RKO (cell line): ENCODE measurements at regions not wholly inside any gene's neighbourhood (a gene's known extent, or its start where the extent isn't known, plus 50 kb on each side); places are given as distances from the start of the nearest gene placed in this dataset.
"Not testable (repeated sequence)": the region's sequence is repeated elsewhere in the genome, so short reads cannot be mapped to it uniquely, and the experiment has no call there.

Experiments
- DNase-seq: peaks from one replicate; pipeline ENCODE4 v3.0.0-alpha.2; 2016; ENCODE audit warnings: low spot score

DNA sequence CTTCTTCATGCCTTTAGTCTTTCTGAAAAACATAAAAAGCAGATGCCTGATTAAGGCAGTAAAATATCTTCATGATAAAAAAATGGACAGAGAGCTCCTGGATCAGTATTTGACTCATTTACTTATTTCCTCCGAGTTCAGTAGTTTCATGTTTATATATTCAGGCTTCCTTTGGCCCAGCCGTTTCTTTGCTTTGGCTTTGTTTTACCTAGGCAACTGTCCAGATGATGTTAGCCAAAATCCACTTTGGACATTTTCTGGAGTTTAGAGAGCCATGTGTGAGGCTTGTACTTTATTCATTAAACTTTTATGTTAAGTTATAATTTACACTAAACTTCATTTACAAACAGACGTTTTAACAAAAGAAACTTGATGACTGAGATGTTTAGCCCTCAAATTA is 307.1 kb upstream of the RSPO3 start:
- DNase-seq = no peak

DNA sequence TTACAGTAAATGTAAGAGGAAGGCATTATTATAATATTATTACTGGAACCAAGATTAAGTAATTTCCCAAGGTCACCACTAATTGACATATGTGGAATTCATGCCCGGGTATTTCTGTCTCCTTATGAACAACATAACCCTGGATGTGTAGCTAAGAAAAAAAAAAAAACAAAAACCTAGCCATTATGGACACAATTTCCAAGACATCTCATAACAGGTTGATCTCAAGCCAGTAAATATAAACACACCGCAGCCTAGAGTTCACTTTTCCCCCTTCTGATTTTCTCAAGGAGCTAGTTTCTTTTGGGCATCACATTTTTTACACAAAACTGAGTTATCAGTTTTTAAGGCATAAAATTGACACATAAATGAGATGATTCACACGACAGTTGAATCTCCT is 306.5 kb upstream of the RSPO3 start:
- no peak for DNase-seq

DNA sequence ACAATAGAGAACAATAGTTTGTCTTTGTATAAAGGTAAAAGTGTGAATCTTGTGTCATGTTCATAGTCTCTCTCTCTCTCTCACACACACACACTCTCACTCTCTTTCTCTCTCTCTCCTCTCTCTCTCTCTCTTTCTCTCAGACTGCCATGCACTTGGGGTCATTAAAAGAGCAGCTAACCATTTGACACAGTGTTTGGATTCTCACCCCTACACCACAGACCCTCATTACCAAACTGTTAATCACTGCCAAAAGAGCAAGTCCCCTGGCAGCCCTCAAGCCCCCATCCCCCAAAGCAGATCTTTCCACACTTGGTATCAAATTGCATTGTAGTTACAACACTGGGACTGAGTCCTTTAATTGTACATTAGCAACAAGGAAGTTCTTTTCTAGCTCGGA is 305.8 kb upstream of the RSPO3 start:
- DNase-seq = no peak

DNA sequence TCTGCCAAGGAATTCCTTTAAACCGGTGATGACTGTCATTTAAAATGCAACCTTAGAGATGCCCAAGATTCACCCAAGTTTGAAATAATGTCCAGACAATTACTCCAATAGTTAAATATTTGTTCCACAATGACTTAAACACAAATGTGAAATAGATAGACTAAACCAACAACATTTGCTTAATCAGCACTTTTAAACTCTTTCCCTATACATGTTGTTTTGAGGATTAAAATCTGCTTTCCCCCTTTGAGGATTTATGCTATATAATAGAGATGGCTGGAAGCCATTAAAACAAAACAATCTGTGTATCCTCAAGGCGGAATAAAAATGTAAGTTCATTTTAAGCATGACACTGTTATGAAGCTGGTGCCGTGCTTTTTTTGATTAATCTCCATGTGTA is 297.8 kb upstream of the RSPO3 start:
- DNase-seq = no peak

DNA sequence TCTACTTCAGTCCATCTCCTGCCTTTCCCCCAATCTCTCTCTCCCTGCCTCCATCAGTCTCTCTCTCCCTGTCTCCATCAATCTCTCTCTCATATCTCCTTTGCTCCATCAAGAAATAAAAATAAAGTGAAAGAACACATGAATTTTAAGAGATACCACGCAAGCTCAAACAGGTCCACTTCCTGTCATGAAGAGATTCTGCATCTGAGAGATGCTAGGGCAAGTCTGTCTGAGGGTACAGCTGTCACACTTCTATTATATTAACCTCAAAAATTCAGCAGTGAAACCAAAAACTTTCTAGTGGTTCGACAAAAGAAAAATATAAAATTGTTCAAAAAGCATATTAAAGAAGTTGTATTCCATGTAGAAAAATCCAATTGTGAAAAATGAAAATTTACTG is 296.8 kb upstream of the RSPO3 start:
- DNase-seq = no peak

DNA sequence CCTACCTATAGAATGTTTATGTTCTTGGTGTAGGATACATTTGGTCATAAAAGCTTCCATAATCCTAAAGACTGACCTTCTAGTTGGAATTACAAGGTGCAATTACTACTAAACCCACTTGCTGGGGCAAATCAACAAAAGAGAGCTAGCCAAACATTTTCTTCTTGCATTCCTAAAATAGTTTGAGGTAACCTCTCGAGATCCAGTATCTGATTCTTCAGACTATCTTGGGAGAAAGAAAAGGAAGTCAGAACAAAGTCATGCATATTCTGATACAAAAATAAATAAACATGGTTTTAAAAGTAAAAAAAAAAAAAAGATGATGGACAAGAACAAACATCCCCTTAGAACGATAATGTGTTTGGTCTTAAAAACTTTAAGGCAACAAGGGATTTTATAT is 294.2 kb upstream of the RSPO3 start:
- DNase-seq = no peak

DNA sequence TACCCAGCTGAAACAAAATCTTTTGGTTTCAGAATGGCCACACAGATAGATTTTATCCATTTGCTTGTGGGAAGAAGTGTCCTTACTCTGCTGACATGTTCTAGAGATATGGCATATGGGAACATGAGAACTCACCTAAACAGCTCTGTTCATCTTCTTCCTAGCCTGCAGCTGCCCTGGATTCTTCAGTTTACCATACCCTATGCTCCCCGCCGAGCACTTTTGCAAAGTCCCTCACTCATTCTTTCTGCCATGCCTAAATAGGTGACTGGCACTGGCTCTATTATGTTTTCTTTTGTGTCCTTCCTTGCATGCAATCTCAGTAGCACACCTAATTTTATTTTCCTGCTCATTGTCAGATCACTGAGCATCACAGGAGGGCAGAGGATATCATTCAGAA is 293.7 kb upstream of the RSPO3 start:
- DNase-seq = no peak

DNA sequence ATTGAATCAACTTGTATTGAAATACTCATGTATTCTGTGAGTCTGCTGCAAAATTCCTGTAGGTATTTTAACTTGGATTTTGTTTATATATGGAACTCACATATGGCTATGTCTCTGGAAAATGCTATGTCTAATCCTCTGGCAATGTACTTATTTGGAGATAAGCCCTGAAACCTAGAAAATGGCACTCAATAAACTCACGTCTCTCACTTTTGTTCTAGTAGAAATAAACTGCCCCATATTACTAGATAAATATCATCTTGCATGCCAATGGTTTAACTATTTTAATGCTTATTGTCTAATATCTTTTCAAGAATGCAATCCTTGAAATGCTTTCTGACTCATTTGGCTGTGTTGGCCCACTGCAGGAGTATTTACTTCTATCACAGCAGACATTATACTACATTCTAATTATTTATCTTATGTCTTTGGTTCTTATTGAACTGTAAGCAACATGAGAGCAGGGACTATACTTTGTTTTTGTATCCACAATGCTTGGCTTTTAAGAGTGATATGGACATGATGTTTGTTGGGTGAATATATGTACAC is 292.2 kb upstream of the RSPO3 start:
- DNase-seq = no peak

DNA sequence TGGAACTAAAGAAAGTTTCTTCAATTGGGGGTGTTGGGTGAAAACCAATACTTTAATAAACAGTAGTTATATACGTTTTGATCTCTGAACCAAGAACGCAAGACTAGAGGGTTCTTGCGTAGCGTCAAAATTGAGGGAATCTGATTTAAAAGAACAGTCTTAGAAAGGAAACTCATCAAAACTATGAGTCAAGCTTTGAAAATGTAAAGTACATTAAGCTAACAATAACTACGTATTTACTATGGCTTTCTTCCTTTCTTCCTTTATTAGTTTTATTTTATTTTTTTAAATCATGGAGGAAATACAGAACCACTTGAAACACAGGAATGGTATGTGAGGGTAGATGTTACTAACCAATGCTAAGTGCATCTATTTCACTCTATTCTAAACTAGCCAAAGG is 287.0 kb upstream of the RSPO3 start:
- no peak for DNase-seq

DNA sequence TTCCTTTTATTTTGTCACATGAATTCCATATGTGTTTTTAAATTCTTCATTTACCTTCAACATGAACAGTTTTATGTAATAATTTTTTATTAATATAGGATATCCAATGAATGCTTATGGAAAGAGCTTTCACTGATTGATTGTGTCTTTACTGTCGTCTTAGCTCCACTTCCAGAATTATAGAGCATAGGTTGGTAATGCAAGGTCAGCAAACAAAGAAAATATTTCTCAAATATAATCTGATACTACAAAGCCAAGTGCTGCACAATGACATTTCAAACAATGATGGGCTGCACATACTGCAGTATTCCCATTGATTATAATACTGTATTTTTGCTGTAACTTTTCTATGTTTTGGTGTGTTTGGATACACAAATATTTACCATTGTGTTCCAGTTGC is 275.7 kb upstream of the RSPO3 start:
- DNase-seq = no peak

DNA sequence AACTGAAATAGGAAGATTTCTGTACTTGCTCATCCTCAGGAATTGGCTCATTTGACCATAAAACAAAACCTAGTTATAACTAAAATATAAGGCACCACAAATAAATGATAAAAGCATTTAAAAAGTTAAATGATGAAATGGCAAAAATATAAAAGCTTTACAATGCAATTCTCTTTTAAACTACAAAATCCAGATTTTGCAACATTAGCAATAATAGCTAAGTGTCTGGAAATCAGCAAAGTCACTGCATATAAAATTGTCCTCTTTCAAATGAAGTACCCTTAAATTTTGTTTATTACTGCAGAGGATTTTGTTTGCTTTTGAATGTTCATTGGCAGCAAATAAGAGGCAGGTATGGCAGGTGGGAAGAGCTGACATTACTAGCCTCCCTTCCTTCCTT is 270.4 kb upstream of the RSPO3 start:
- no peak for DNase-seq

DNA sequence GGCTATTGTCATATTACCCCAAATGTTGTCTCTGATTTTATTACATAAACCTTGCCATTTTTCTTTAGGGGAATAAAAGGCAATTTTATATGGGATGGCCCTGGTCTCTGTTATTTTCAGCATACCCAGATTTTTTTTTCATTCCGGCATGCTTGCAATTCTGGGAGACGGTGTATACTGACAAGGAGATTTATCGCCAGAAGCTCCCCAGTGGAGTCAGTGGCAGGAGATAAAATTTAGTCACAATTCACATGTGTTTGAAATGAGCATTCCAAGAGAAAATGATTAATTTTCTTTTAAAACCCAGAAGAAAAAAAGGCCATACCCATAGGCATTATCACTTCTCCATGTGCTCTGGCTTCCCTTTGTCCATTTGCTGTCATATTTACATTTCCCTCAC is 250.8 kb upstream of the RSPO3 start:
- no peak for DNase-seq

DNA sequence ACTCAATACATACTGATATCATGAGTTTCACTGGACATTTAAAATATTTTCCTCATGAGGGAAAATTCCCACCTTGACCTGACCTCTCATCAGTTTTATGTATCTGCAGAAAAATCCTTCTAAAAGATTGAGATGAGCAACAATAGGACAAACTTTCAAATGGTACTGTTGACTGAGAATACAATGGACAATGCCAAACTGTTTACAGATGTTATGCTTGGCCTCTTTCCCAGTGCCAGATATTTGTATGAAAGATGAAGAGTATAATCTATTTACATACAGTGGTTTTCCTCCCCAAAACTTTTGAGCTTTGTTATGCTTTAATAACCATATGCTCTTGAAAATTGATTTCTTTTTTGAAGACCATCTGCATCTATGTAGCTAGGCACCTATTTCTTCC is 245.1 kb upstream of the RSPO3 start:
- DNase-seq = no peak

DNA sequence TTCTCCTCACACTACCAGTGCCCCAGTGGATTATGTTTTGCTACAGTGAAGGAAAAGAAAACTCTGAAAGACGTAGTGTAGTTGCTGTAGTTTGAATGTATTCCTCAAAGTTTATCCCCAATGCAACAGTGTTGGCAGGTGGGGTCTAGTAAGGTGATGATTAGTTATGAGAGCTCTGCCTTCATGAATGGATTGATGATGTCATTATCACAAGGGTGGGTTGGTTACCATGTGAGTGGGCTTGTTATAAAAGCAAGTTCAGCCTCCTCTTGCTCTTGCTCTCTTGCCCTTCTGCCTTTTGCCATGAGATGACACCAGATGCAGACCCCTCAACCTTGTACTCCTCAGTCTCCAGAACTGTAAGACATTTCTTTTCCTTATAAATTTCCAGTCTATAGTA is 244.7 kb upstream of the RSPO3 start:
- no peak for DNase-seq

DNA sequence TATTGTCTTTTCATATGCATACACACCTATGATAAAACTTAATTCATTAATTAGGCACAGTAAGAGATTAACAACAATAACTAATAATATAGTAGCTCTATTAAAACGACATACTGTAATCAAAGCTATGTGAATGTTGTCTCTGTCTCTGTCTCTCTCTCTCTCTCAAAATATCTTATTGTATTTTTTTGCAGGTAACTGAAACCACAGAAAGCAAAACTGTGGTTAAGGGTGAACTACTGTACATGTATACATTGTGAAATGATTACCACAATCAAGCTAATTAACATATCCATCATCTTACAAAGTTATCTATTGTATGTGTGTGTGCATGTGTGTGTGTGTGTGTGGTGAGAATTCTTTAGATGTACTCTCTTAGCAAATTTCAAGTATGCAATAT is 242.0 kb upstream of the RSPO3 start:
- DNase-seq = no peak

DNA sequence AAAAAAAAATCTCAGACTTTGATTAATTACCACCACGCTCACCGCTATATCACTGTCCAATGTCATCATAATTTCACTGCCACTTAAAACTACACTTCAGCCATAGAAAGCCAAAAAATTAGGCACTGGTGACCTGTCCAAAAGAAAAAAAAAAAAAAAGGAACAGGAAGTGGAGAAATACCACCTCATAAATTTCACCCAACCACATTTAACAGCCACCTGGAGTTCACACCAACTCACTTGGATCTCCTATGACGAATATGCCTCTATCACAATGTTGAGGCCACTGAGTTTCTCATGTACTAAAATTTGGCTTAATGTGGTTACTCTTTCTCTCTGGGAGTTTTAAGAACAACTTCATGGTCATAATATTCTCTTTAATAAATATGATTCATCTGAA is 237.5 kb upstream of the RSPO3 start:
- DNase-seq = no peak

DNA sequence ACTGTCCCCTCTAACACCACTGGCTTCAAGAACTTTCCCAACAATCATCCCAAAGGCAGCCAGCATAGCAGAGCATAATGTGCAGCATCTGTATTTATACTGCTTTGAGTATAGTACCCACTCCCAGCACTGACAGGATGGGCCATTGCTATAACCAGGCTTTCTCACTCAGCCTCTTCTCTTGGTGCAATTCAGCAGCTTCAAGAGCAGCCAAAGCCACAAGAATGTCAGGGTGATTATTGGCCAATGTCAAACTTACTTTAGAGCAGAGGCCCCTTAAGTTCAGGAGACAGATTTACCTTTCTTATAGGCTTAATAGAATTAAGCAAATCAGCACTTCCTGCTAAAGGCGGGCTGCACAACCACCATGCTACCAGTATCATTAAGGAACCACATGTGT is 232.4 kb upstream of the RSPO3 start:
- DNase-seq = no peak

DNA sequence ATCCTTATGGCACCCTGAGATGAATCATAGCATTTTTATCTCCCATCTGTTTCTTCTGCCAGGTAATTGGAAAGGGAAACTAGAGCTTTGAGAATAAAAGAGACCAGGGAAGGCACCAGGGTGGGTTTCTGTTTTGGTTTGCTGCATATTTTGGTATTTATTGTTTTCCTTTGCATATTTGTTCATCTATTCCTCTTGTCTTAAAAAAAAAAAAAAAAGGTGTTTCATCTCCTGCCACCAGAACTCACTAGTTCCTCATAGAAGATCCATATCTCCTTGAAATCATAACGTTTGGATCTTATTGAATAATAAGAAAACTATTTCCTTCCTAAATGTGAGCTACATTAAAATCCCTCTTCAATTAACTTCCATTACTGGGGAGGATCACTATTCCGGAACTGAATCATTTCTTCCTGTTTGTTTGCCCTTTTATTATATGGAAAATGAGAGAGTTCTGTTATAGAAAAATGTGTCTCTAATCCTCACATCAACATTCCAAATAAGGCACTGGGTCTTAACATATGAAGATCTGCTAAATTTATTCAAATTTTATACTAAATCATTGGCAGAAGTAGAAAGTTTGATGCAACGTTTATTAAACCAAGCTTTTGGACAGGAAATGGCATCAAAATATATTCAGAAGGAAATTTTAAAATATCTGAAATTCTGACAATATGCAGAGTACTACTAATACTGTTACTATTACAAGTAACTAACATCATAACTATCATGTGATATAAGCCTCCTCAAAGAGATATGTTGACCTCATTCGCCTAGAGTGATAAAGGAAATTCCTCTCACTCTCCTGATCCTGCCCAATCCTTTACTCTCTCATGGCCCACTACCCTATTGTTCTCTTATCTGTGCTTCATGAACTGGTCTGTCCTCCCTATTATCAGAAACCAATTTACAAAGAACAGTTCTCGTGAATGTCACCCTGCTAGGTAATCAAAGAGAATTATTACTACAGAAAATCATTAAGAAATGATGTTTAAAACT is 229.4 kb upstream of the RSPO3 start:
- no peak for DNase-seq

DNA sequence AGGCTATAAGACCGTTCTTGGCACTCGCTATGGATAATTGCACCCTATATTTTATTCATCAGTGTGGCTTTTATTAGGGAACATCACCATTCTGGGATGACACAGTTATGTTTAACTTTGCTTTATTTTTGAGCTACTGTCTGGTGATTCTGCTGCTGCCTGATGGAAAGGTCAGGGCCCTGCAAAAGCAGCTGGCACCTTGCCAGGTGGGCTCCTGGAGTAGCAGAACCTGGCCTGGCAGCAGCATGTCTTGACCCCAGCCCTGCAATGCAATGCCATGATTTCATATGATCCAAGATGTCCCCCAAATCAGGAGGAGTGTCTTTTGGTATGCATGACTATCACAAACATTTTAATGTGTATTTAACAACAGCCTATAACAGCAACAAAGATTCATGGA is 228.4 kb upstream of the RSPO3 start:
- no peak for DNase-seq

DNA sequence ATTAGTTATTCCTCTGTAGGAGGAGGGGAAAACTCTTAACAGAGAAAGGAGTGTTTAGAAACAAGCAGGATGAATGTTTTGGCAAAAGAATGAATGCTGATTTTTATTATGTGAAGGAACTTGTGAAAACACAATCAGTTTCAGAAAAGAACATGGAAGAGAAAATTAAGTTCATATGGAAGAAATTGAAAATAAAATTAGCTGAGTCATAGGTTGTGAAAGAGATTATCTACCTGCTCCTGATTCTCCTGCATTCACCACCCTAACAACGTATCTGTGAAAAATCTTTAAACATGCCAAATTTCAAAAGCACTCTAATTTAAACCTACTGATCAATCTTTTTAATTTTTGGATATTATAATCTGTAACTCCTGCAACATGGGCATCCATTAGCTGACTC is 227.3 kb upstream of the RSPO3 start:
- DNase-seq = no peak

DNA sequence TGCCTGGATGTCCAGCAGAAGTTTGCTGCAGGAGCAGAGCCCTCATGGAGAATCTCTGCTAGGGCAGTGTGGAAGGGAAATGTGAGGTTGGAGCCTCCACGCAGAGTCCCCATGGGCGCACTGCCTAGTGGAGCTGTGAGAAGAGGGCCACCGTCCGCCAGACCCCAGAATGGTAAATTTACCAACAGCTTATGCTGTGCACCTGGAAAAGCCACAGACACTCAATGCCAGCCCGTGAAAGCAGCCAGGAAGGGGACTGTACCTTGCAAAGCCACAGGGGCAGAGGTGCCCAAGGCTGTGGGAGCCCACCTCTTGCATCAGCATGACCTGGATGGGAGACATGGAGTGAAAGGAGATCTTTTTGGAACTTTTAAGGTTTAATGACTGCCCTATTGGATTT is 225.6 kb upstream of the RSPO3 start:
- DNase-seq = not testable (repeated sequence)

DNA sequence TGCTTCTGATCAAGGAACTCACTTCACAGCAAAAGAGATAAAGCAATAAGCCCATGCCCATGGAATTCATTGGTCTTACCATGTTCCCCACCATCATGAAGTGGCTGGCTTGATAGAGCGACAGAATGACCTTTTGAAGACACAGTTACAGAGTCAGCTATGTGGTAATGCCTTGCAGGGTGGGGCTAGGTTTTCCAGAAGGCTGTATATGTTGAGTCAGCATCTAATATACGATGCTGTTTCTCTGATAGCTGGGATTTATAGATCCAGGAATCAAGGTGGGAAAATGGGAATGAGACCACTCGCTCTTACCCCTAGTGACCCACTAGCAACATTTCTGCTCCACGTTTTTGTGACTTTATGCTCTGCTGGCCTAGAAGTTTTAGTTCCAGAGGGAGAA is 220.7 kb upstream of the RSPO3 start:
- no peak for DNase-seq

DNA sequence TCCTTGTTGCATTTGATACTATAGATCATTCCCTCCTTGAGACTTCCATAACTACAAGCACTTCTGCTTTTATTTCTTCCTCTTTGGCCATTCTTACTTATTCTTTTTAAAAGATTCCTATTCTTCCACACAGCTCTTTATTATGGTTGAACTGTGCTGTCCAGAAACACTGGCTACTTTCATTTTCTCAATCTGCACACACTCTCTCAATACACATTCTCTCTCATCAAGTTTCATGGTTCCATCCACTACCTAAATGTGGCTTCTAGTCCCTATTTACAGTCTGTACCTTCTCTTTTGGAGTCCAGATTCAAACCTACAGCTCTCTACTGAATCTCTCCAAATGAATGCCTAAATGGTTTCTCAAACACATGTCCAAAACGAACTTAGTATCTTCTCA is 214.3 kb upstream of the RSPO3 start:
- no peak for DNase-seq

DNA sequence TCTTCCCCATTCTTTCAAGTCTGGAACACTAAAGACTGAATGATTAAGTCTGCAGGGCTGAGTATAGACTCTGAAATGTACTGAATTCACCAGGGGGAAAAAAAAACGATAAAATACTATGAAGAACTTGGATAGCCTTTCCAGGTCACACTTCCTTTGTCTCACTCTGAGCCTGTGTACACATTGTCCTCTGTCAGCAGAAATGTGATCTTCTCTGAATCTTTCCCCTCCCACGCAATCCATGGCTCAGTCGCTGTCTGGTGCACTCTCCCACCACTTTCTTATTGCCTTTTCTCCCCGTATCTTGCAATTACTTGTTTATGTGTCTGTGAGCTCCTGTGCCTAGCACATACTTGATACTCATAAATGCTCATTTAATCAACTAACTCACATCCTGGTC is 212.6 kb upstream of the RSPO3 start:
- DNase-seq = no peak
